Testis (tissue), 2 donors: ENCODE measurements at regions not wholly inside any gene's neighbourhood (a gene's known extent, or its start where the extent isn't known, plus 50 kb on each side); places are given as distances from the start of the nearest gene placed in this dataset.

Experiments used
- DNase-seq: peaks from one replicate; pipeline ENCODE4 v3.0.0-alpha.2; 2019
- H3K27ac ChIP-seq, 2 donors: fragments of 200-600 bp; sonication (generic); one replicate each; pipeline ENCODE4 v1.5.1; 2019
- H3K27me3 ChIP-seq: fragments of 200-600 bp; sonication (generic); one replicate; pipeline ENCODE4 v1.5.1; 2019
- H3K36me3 ChIP-seq: fragments of 200-600 bp; sonication (generic); one replicate; pipeline ENCODE4 v1.5.1; 2017; ENCODE audit warnings: low read depth; ENCODE audit errors: missing control alignments
- H3K4me1 ChIP-seq: fragments of 200-600 bp; sonication (generic); one replicate; pipeline ENCODE4 v1.5.1; 2019
- H3K4me3 ChIP-seq, 2 donors: fragments of 200-600 bp; sonication (generic); one replicate each; pipeline ENCODE4 v1.5.1; 2017 to 2019
- H3K9me3 ChIP-seq: fragments of 200-600 bp; sonication (generic); one replicate; pipeline ENCODE4 v1.5.1; 2017
- CTCF ChIP-seq, 3 experiments: fragments of 450-650 bp in 2 of 3; fragments of 200-600 bp in 1 of 3; sonication (generic) in 1 of 3; IDR thresholded peaks; one replicate each; pipeline ENCODE4 v1.5.1; 2016 to 2019; ENCODE audit warnings: antibody characterized with exemption in 3 of 3, mild to moderate bottlenecking in 2 of 3, moderate library complexity in 1 of 3
- POLR2A ChIP-seq: fragments of 450-650 bp; IDR thresholded peaks from one replicate; pipeline ENCODE4 v1.6.1; 2017; ENCODE audit warnings: antibody characterized with exemption, mild to moderate bottlenecking, moderate library complexity
- WGBS, 2 donors: methylation state at CpG; one replicate each; pipeline ENCODE4 v1.1.5; 2018; 5-methylcytosine and 5-hydroxymethylcytosine counted together
- intact Hi-C: fragments of 100-400 bp; cut with DNase I; formaldehyde crosslinking; loops from one replicate; pipeline ENCODE4 v1.15.1; 2023; ENCODE audit warnings: low total_unique reads

DNA sequence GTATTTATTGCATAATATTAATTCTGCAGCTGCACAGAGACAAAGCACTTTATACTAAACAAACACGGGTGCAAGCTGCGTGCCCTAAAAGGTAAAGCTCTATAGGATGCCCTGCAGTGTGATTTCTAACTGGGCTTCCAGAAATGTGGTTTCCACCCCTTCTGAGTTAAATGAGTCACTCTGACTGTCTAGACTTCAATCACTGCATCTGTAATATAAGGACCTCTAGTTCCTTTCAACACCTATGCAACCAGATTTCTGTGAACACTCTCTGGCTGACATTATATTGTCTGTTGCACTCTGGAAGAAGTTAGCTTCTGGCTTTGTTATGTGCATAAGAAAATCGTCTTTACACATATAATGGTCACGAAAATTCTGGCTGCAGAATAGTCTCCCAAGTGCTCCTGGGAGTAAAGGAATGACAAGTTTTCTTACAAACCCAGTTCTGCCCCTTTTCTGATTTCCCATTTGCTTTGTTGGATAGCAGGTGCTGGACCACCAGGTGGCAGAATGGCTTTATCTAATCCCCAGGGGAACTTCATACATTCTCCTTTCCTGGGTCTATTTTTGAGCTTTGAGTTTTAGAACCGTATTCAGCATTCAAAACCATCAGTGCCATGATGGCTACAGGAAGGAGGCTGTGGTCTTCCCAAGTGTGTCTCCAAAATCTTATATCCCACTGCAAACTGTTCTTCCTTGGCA is 842.2 kb downstream of the STIM2 start:
- no peak for DNase-seq
- no peak overlapping the region for H3K27ac ChIP-seq
- H3K9me3 ChIP-seq, result no peaks in the 10 kb centered on the region
- no peaks in the 10 kb centered on the region for H3K27me3 ChIP-seq
- no peaks in the 10 kb centered on the region for H3K36me3 ChIP-seq
- no peak overlapping the region for H3K4me3 ChIP-seq
- WGBS, 2 donors, result 43 to 70% methylated on average over 5 of the region's 5 CpGs
- no peaks in the 10 kb centered on the region for H3K4me1 ChIP-seq
- intact Hi-C loops, result no loop called here
- TF ChIP-seq CTCF (IDR thresholded peaks at IDR 0.05), result no peak

GRCh38 chr4:27703771-27704170 is 843.1 kb downstream of the STIM2 start:
- Histone ChIP-seq H3K4me3 (no peak overlapping the region), H3K27ac (no peak overlapping the region), H3K4me1 (no peaks in the 10 kb centered on the region), H3K36me3 (no peaks in the 10 kb centered on the region), H3K9me3 (no peaks in the 10 kb centered on the region), H3K27me3 (no peaks in the 10 kb centered on the region)
- WGBS, 2 donors, result 68 to 81% methylated on average over 4 of the region's 4 CpGs
- no peak for TF ChIP-seq CTCF (IDR thresholded peaks at IDR 0.05)
- no peak for TF ChIP-seq POLR2A
- intact Hi-C loops, result no loop called here
- DNase-seq, result no peak

DNA sequence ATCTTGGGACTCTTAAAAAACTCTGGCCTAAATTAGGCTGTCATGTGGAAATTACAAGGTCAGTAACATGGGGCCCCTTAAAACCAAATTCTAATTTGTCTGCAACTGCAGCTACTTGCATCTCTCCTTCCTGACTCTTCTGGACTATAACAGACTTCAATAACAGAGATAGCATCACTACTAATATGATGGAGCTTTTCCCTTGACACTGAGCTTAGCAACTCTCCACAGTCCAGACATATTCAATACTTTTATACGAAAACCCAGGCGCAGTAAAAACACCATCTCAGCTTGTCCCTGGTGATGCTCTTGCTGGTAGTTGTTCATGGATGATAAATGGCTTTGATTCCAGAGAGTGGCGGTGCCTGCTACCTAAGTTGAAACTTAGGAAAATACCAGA is 850.4 kb downstream of the STIM2 start:
- H3K36me3 ChIP-seq, result no peaks in the 10 kb centered on the region
- H3K27ac ChIP-seq, result no peak overlapping the region
- H3K9me3 ChIP-seq, result no peaks in the 10 kb centered on the region
- intact Hi-C loops, result no loop called here
- TF ChIP-seq POLR2A (no peak), CTCF (IDR thresholded peaks at IDR 0.05) (no peak)
- no peak for DNase-seq
- 87 to 96% methylated on average over 3 of the region's 3 CpGs for WGBS, 2 donors
- H3K4me1 ChIP-seq, result no peaks in the 10 kb centered on the region
- no peak overlapping the region for H3K4me3 ChIP-seq
- H3K27me3 ChIP-seq, result no peaks in the 10 kb centered on the region

DNA sequence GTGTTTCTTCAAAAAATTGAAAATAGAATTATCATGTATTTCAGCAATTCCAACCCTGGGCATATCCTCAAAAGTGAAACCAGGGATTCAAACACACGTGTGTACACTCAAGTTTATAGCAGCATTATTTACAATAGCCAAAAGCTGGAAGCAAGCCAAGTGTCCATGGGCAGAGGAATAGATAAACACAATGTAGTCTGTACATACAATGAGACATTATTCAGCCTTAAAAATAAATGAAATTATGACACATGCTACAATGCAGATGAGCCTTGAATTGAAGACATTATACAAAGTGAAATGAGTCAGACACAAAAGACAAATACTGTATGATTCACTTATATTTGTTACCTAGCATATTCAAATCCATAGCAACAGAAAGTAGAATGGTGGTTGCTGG is 853.4 kb downstream of the STIM2 start:
- no peaks in the 10 kb centered on the region for H3K27me3 ChIP-seq
- H3K27ac ChIP-seq, result no peak overlapping the region
- no peaks in the 10 kb centered on the region for H3K36me3 ChIP-seq
- TF ChIP-seq CTCF (IDR thresholded peaks at IDR 0.05), result no peak
- no peak for TF ChIP-seq POLR2A
- DNase-seq, result no peak
- 47 to 56% methylated on average over 1 of the region's 1 CpG for WGBS, 2 donors
- no peaks in the 10 kb centered on the region for H3K9me3 ChIP-seq
- no peak overlapping the region for H3K4me3 ChIP-seq
- intact Hi-C loops, result no loop called here
- no peaks in the 10 kb centered on the region for H3K4me1 ChIP-seq
